T-cell (primary cell): ENCODE measurements at regions not wholly inside any gene's neighbourhood (a gene's known extent, or its start where the extent isn't known, plus 50 kb on each side); places are given as distances from the start of the nearest gene placed in this dataset.

Experiments used
- ATAC-seq, 4 experiments: fragments of 200-7000 bp in 3 of 4; fragments of 150-1000 bp in 1 of 4; cut with Tn5 transposase; replicated peaks in 1 of 4; 1 replicate in 3 of 4; 2 replicates in 1 of 4; pipeline ENCODE4 v1.10.0; 2021; ENCODE audit warnings: moderate library complexity in 3 of 4, mild to moderate bottlenecking in 2 of 4, moderate number of reproducible peaks in 1 of 4
- CTCF ChIA-PET, 2 donors: fragments of 300-600 bp; sonication (Branson Sonifier 250); formaldehyde crosslinking; loops; one replicate each; lab custom pipeline; 2022; ENCODE audit warnings: antibody characterized with exemption in 2 of 2; lab: Charles Lee
- POLR2A ChIA-PET, 2 donors: fragments of 300-600 bp; sonication (Branson Sonifier 250); formaldehyde crosslinking; loops; one replicate each; lab custom pipeline; 2022; ENCODE audit warnings: antibody characterized with exemption in 2 of 2; lab: Charles Lee
- DNase-seq, 35 experiments: peaks; one replicate each; pipeline versions ENCODE4 v3.0.0 to v3.0.0-alpha.2; 2013 to 2023
- H3K27ac ChIP-seq: one replicate; pipeline ENCODE4 v1.5.1; 2013; ENCODE audit warnings: low read length
- H3K27me3 ChIP-seq, 2 experiments: replicated peaks in 1 of 2; 1 replicate in 1 of 2; 2 replicates in 1 of 2; pipeline versions ENCODE4 v1.6.1 to v1.7.0; 2013; ENCODE audit warnings: low read length in 1 of 2, mixed read lengths in 1 of 2; ENCODE audit not compliant: control insufficient read depth in 2 of 2, insufficient read depth in 2 of 2; ENCODE audit errors: extremely low read depth in 1 of 2
- H3K36me3 ChIP-seq, 2 donors: 1 replicate in 1 of 2; 2 replicates in 1 of 2; pipeline versions ENCODE4 v1.6.1 to v1.7.0; 2013; ENCODE audit warnings: low read length in 1 of 2; ENCODE audit not compliant: control insufficient read depth in 2 of 2, insufficient read depth in 1 of 2; ENCODE audit errors: extremely low read depth in 1 of 2
- H3K4me1 ChIP-seq, 2 experiments: 1 replicate in 1 of 2; 2 replicates in 1 of 2; pipeline versions ENCODE4 v1.6.1 to v1.7.0; 2013; ENCODE audit warnings: low read length in 2 of 2, mixed read lengths in 1 of 2; ENCODE audit not compliant: insufficient read depth in 2 of 2, control insufficient read depth in 1 of 2; ENCODE audit errors: extremely low read depth in 1 of 2
- H3K4me3 ChIP-seq, 2 donors: 1 replicate in 1 of 2; 2 replicates in 1 of 2; pipeline versions ENCODE4 v1.5.1 to v1.7.0; 2013; ENCODE audit warnings: mild to moderate bottlenecking in 2 of 2, low read length in 1 of 2, moderate library complexity in 1 of 2; ENCODE audit not compliant: control insufficient read depth in 1 of 2; ENCODE audit errors: extremely low read depth in 1 of 2
- H3K9me3 ChIP-seq: 2 replicates; pipeline ENCODE4 v1.7.0; 2013
- H3K27ac Mint-ChIP-seq, 2 donors: one replicate each; pipeline ENCODE4 v1.8.0; 2020 to 2021; ENCODE audit warnings: mild to moderate bottlenecking in 2 of 2, mixed read lengths in 2 of 2
- H3K27me3 Mint-ChIP-seq, 2 donors: one replicate each; pipeline ENCODE4 v1.8.0; 2021 to 2022; ENCODE audit warnings: mixed read lengths in 2 of 2
- H3K36me3 Mint-ChIP-seq: one replicate; pipeline ENCODE4 v1.8.0; 2021; ENCODE audit warnings: mixed read lengths
- H3K4me1 Mint-ChIP-seq, 3 donors: one replicate each; pipeline ENCODE4 v1.8.0; 2020 to 2022; ENCODE audit warnings: mixed read lengths in 3 of 3, mild to moderate bottlenecking in 1 of 3
- H3K4me3 Mint-ChIP-seq, 3 donors: one replicate each; pipeline ENCODE4 v1.8.0; 2020 to 2022; ENCODE audit warnings: mild to moderate bottlenecking in 3 of 3, mixed read lengths in 3 of 3, moderate library complexity in 3 of 3
- H3K9me3 Mint-ChIP-seq, 3 donors: one replicate each; pipeline ENCODE4 v1.8.0; 2020 to 2022; ENCODE audit warnings: mixed read lengths in 3 of 3
- WGBS: methylation state at CpG from one replicate; pipeline ENCODE4 v1.1.5; 2013; ENCODE audit warnings: missing lambda C conversion rate; ENCODE audit not compliant: insufficient coverage; 5-methylcytosine and 5-hydroxymethylcytosine counted together

GRCh38 chr20:54295686-54296085 is 87.8 kb downstream of the PFDN4 start:
- H3K4me1 Mint-ChIP-seq: no peaks in the 10 kb centered on the region
- no peak overlapping the region for H3K4me3 Mint-ChIP-seq
- peaks cover 8 to 24% of the 10 kb centered on the region in 2 donors for H3K27me3 Mint-ChIP-seq
- no peak overlapping the region for H3K27ac Mint-ChIP-seq
- H3K9me3 ChIP-seq: no peaks in the 10 kb centered on the region
- H3K27me3 ChIP-seq: no peaks in the 10 kb centered on the region
- DNase-seq (no peak), ATAC-seq (no peak)
- 88% methylated on average over 1 of the region's 1 CpG for WGBS
- H3K4me1 ChIP-seq: no peaks in the 10 kb centered on the region
- no peak overlapping the region for H3K27ac ChIP-seq
- H3K36me3 ChIP-seq: no peaks in the 10 kb centered on the region
- H3K9me3 Mint-ChIP-seq: no peaks in the 10 kb centered on the region
- POLR2A ChIA-PET: no interaction called here
- H3K36me3 Mint-ChIP-seq: no peaks in the 10 kb centered on the region
- CTCF ChIA-PET: no interaction called here
- H3K4me3 ChIP-seq: no peak overlapping the region

DNA sequence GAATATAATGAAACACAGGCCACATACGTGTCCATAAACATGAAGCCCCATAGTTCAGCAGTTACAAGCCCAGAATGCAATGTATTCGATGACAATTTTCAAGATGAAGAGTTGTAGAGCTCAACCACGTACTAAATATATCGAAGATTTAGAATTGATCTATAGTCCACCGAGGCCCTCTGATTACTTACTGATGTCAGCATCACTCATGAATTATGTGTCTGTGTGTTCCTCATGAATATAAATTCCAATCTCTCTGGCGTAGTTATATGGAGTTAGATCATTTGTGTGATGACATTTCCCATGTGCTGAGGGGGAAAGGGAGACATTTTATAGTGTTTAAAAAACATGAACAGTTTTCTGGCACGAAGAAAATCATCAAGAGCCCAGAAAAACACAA is 97.5 kb downstream of the PFDN4 start:
- ChIA-PET CTCF (no interaction called here), POLR2A (no interaction called here)
- Histone ChIP-seq H3K9me3 (no peaks in the 10 kb centered on the region), H3K27ac (no peak overlapping the region), H3K36me3 (no peaks in the 10 kb centered on the region), H3K4me3 (no peak overlapping the region), H3K4me1 (no peaks in the 10 kb centered on the region), H3K27me3 (peaks cover 0 to 2% of the 10 kb centered on the region in 2 experiments)
- no peak for DNase-seq
- Mint-ChIP-seq H3K9me3 (no peaks in the 10 kb centered on the region), H3K4me3 (no peak overlapping the region), H3K27me3 (peaks cover 14 to 24% of the 10 kb centered on the region in 2 donors), H3K36me3 (no peaks in the 10 kb centered on the region), H3K4me1 (no peaks in the 10 kb centered on the region), H3K27ac (no peak overlapping the region)
- no peak for ATAC-seq
- WGBS: 75% methylated on average over 2 of the region's 7 CpGs

DNA sequence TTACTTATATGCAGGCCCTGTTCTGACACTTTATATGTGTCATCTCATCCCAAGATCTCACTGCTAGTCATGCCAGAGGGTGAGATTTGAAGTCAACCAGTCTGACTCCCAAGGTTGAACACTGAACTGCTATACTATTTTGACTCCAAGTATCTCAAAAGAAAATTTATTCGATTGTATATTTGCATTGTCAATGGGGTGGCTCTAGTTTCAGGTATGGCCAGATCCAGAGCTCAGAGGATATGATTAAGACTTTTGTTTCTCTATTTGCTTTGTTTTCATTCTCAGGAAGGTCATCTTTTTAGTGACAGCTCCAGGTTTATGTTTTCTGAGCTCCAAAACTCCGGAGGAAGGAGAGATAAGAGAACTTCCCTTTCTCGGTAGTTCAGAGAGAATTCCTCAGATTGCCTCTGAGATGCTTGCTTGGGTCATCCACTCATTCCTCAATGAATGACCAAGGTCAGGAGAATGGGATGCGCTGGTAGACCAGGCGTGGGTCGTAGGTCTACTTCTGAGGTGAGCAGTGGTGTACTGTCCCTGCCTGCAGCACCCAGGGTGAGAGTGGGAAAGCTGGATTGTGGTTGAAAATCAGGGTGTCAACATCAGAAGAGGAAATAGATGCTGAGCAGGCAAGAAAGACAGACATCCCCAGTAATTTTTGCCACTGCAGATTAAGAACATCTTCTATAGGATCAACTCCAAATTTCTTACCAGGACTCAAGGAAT is 99.3 kb downstream of the PFDN4 start:
- peaks cover 18 to 28% of the 10 kb centered on the region in 2 donors for H3K27me3 Mint-ChIP-seq
- Histone ChIP-seq H3K9me3 (no peaks in the 10 kb centered on the region), H3K27me3 (no peaks in the 10 kb centered on the region), H3K4me1 (no peaks in the 10 kb centered on the region), H3K27ac (no peak overlapping the region), H3K4me3 (no peak overlapping the region), H3K36me3 (no peaks in the 10 kb centered on the region)
- no peaks in the 10 kb centered on the region for H3K9me3 Mint-ChIP-seq
- H3K27ac Mint-ChIP-seq: no peak overlapping the region
- no peak for ATAC-seq
- 55% methylated on average over 5 of the region's 6 CpGs for WGBS
- H3K36me3 Mint-ChIP-seq: no peaks in the 10 kb centered on the region
- POLR2A ChIA-PET: no interaction called here
- no peaks in the 10 kb centered on the region for H3K4me1 Mint-ChIP-seq
- no peak for DNase-seq
- no peak overlapping the region for H3K4me3 Mint-ChIP-seq
- CTCF ChIA-PET: no interaction called here

DNA sequence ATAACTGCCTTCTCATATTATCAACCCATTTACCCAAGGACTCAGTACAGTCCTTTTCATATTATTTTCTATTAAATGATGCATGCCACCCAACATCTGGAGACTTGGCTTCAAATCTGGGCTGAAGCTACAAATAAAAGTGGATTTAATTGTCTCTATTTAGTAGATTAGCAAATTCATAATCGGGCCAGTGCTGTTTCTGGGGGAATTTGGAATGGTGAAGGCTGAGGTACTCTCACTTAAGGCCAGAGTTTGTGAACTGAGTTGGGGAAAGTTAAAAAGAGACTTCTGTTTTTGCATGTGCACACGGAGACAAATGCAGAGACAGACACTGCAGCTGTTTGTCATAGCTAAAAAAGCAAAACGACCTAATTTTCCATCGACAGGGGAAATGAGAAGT is 100.9 kb downstream of the PFDN4 start:
- 57% methylated on average over 1 of the region's 4 CpGs for WGBS
- no peaks in the 10 kb centered on the region for H3K27me3 ChIP-seq
- no peak overlapping the region for H3K27ac Mint-ChIP-seq
- no peaks in the 10 kb centered on the region for H3K36me3 Mint-ChIP-seq
- no peaks in the 10 kb centered on the region for H3K9me3 ChIP-seq
- ATAC-seq: no peak
- peaks cover 21 to 38% of the 10 kb centered on the region in 2 donors for H3K27me3 Mint-ChIP-seq
- H3K4me1 Mint-ChIP-seq: no peaks in the 10 kb centered on the region
- CTCF ChIA-PET: no interaction called here
- POLR2A ChIA-PET: no interaction called here
- no peak for DNase-seq
- no peak overlapping the region for H3K4me3 ChIP-seq
- H3K4me1 ChIP-seq: no peaks in the 10 kb centered on the region
- no peak overlapping the region for H3K27ac ChIP-seq
- H3K9me3 Mint-ChIP-seq: no peaks in the 10 kb centered on the region
- H3K4me3 Mint-ChIP-seq: no peak overlapping the region
- no peaks in the 10 kb centered on the region for H3K36me3 ChIP-seq

DNA sequence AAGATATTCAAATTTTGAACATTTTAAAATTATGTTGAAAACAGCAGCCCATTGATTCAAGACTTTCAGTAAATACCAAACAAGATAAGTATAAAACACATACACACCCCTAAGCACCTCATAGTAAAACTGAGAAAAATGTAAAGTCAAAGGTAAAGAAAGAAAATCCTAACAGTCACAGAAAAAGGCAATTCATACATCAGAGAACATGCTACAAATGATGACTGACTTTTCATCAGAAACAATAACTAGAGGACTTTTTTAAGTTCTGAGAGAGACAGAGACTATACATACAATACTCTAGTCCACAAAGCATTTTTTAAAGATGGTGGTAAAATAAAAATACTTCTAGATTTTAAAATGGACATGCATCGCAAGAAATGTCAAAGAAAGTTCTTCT is 111.0 kb downstream of the PFDN4 start:
- Mint-ChIP-seq H3K9me3 (no peaks in the 10 kb centered on the region), H3K4me3 (no peak overlapping the region), H3K27ac (no peak overlapping the region), H3K27me3 (peaks cover 19 to 22% of the 10 kb centered on the region in 2 donors), H3K4me1 (no peaks in the 10 kb centered on the region), H3K36me3 (no peaks in the 10 kb centered on the region)
- DNase-seq: no peak
- POLR2A ChIA-PET: no interaction called here
- ATAC-seq: no peak
- Histone ChIP-seq H3K4me3 (no peak overlapping the region), H3K27ac (no peak overlapping the region), H3K9me3 (no peaks in the 10 kb centered on the region), H3K27me3 (no peaks in the 10 kb centered on the region), H3K4me1 (no peaks in the 10 kb centered on the region), H3K36me3 (no peaks in the 10 kb centered on the region)
- no CpG with 5 or more reads among the region's 1 CpG for WGBS
- CTCF ChIA-PET: no interaction called here

DNA sequence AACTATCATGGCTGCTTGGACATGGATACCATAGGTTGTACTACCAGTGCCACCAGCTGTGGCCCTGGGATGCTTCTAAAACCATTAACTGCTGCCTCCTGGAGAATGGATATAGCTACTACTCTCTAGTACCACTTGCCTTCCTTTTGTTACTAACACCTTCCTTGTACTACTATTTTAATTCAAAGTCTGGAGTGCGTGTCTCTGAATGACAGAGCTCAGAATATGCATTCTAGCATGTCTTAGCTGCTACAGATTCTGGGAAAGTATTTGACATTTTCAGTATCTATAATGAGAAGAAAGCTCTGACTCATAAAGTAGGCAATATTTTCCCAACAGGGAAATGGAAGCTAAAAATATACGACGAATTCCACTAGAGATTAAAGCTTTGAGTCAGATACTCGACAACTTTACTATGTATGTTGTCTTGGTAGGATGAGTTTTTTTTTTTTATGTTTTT is 112.3 kb downstream of the PFDN4 start:
- Histone ChIP-seq H3K36me3 (no peaks in the 10 kb centered on the region), H3K27ac (no peak overlapping the region), H3K4me3 (no peak overlapping the region), H3K27me3 (no peaks in the 10 kb centered on the region), H3K4me1 (no peaks in the 10 kb centered on the region), H3K9me3 (no peaks in the 10 kb centered on the region)
- no peak overlapping the region for H3K4me3 Mint-ChIP-seq
- ATAC-seq: no peak
- no peak for DNase-seq
- no peaks in the 10 kb centered on the region for H3K36me3 Mint-ChIP-seq
- CTCF ChIA-PET: no interaction called here
- no peaks in the 10 kb centered on the region for H3K9me3 Mint-ChIP-seq
- POLR2A ChIA-PET: interaction anchor here in 1 of 2 donors (0.6 kb wide), 1 partner anchor 18 kb away, joined by 4 read pairs; no protein-coding TSS in a partner anchor
- no peak overlapping the region for H3K27ac Mint-ChIP-seq
- WGBS: no CpG with 5 or more reads among the region's 4 CpGs
- H3K27me3 Mint-ChIP-seq: peaks cover 12 to 21% of the 10 kb centered on the region in 2 donors
- no peaks in the 10 kb centered on the region for H3K4me1 Mint-ChIP-seq
